Keratinocyte (primary cell): ENCODE measurements at regions not wholly inside any gene's neighbourhood (a gene's known extent, or its start where the extent isn't known, plus 50 kb on each side); places are given as distances from the start of the nearest gene placed in this dataset.
"Not testable (repeated sequence)": the region's sequence is repeated elsewhere in the genome, so short reads cannot be mapped to it uniquely, and the experiment has no call there.

Experiments used
- EZH2 ChIP-seq: IDR thresholded peaks from one replicate; pipeline ENCODE4 v1.6.1; 2012; ENCODE audit warnings: inconsistent platforms, mild to moderate bottlenecking, low read length, moderate library complexity
- TF ChIP-seq, protein P1 (sequence below), 3 experiments: IDR thresholded peaks in 1 of 3; conservative IDR thresholded peaks in 1 of 3; optimal IDR thresholded peaks in 1 of 3; 2 replicates in 2 of 3; 3 replicates in 1 of 3; pipeline versions ENCODE3 to v1.5.1; 2011; ENCODE audit warnings: low read length in 3 of 3, mild to moderate bottlenecking in 3 of 3, moderate library complexity in 2 of 3, control low read depth in 1 of 3, inconsistent platforms in 1 of 3; ENCODE audit not compliant: insufficient read depth in 2 of 3; ENCODE audit errors: extremely low read depth in 1 of 3

- TF ChIP-seq, protein P1, sequence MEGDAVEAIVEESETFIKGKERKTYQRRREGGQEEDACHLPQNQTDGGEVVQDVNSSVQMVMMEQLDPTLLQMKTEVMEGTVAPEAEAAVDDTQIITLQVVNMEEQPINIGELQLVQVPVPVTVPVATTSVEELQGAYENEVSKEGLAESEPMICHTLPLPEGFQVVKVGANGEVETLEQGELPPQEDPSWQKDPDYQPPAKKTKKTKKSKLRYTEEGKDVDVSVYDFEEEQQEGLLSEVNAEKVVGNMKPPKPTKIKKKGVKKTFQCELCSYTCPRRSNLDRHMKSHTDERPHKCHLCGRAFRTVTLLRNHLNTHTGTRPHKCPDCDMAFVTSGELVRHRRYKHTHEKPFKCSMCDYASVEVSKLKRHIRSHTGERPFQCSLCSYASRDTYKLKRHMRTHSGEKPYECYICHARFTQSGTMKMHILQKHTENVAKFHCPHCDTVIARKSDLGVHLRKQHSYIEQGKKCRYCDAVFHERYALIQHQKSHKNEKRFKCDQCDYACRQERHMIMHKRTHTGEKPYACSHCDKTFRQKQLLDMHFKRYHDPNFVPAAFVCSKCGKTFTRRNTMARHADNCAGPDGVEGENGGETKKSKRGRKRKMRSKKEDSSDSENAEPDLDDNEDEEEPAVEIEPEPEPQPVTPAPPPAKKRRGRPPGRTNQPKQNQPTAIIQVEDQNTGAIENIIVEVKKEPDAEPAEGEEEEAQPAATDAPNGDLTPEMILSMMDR (optimal IDR thresholded peaks at IDR 0.05 in 1 of 3, IDR thresholded peaks at IDR 0.05 in 1 of 3, conservative IDR thresholded peaks at IDR 0.05 in 1 of 3; ENCODE audit: extremely low read depth in 1 of 3, insufficient read depth in 2 of 3, low read length in 3 of 3): not testable (repeated sequence)
- TF ChIP-seq EZH2: not testable (repeated sequence)
These were observed 61.9 kb upstream of the PCDH8 start for GRCh38 chr13:52910318-52910717.
